HG02763 (cell line): ENCODE measurements at regions not wholly inside any gene's neighbourhood (a gene's known extent, or its start where the extent isn't known, plus 50 kb on each side); places are given as distances from the start of the nearest gene placed in this dataset.
"Not testable (repeated sequence)": the region's sequence is repeated elsewhere in the genome, so short reads cannot be mapped to it uniquely, and the experiment has no call there.

Experiments
- ATAC-seq: cut with Tn5 transposase; IDR thresholded peaks from one replicate; pipeline ENCODE4 v1.9.1; 2021; ENCODE audit warnings: mild to moderate bottlenecking, moderate library complexity; ENCODE audit not compliant: unreplicated experiment

- ATAC-seq: no peak
Measured at GRCh38 chr12:75766263-75767160, 255.1 kb upstream of the KRR1 start.

DNA sequence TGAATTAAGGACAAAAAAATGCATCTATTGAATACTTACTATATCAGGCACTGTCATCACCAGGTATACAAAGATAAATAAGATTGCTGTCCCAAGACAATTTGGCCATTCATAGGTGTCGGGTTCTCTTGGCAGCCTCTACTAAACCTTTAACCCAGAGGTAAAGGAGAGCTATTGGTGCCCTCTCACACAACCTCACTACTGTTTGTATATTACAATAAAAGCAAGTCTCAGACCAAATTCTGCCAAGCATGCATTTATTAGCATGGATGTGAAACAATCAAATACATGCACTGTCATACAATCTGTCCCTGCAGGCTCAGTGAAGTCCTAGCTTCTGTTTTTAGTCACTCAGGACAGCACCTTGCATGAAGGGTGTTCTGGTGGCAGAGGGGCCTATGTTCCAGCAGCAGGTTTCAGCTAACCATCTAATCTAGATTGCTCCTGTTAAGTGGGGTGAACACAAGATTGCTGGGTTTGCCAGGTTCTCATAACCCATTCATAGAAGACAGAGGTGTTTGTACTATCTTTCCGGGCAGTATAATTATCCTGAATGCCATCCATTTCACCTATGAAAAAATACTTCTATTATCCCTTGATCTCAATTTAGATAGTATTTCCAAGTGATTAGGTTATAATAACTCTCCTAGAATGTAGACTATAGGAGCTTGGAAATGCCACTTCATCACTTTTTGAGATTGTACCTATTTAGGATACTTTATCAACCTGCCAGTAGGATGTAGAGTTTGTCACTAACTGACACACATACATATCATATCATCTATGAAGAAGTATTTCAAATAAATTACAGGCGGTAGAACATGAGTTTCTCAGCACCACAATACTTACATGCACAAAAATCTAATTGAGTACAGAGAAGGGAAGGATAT, 254.0 kb upstream of the KRR1 start:
- no peak for ATAC-seq

DNA sequence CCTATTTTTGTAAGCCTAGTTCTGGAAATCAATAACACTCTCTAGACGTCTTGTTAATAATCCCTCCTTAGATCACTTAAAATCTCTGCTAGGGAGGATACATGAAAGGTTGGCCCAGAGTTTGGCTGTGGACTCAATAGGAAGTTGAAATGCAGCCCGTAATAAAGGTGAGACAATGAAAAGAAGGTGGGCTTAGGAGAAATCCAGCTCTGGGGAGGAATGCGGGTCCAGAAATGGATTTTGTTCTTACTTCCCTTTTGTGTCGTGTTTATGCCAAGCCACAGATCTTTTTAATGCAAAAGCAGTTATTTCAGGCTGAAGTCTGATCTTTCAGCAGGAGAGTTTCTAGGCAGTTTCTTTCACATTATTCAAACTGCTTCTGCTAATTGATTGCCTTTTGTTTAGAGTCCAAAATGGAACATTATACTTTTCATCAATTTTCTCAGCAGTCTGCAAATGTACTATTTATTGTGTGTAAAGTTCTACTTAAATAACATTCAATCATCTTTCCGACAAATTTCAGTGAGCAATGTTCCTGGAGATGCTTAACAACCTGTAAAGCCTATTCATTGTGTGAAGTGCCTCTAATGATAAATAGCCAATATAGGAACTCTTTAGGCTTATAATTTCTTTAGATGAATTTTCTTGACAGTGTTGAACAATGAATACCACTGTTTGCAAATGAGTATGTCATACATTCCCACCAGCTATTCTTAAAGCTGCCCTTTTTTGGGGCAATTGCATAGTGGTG, 252.9 kb upstream of the KRR1 start:
- ATAC-seq: no peak

GRCh38 chr12:75760573-75761294, 249.3 kb upstream of the KRR1 start:
- no peak for ATAC-seq

- ATAC-seq: no peak
Measured at GRCh38 chr12:75759842-75760572, 248.6 kb upstream of the KRR1 start.

DNA sequence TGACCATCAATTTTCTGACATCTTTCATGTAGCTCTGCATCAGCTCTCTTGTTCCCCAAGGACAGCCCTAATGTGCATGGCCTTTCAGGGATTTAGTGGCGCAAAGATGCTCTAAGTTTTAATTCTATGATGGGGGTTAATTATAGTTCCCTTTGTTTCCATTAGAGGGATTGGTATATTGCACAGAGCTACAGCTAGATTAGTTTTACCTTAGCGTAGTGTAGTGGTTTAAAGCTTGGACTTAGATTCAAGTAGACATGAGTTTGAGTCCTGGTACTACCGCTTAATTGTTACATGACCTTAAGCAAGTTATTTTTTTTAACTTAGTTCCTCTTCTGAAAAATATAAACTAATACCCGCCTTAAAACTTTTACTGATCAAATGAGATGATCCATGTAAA, 247.8 kb upstream of the KRR1 start:
- ATAC-seq: no peak

DNA sequence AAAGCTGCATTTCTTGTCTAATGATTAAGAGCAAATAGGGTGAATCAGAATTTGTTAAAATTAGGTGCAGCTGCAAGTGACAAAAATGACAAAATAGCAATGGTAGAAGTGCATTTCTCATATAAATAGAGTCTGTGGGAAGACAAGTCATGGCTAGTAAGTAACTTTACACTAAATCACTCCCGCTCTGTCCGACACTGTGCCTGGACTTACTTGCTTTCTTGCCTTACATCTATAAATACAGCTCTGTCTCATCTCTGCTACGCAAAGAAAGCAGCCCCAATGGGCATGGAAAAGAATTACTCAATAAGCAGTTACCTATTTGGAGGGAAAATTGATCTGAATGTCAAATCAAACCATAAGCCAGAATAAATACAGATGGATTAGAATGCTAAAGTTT, 245.4 kb upstream of the KRR1 start:
- ATAC-seq: no peak

GRCh38 chr12:75756111-75756510, 244.7 kb upstream of the KRR1 start:
- ATAC-seq: no peak

DNA sequence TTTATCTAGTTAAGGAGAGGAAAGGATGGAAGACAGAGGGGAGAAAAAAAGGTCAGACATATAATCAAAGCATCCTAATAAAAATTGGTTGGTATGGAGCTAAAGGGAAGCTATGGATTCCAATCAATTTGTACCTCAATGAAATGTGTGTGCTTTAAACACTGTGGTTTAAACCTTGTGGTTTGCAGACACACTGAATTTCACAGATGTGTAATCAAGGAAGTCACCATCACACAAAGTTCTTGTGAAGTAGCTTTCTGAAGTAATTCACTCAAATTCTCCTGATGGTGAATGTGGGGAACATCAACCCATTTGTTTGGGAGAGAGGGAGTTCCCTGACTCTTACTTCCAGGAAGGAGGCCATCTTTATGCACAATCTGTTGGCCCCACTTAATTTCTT, 243.3 kb upstream of the KRR1 start:
- ATAC-seq: no peak

- no peak for ATAC-seq
Measured at GRCh38 chr12:75754141-75754540, 242.7 kb upstream of the KRR1 start.

- no peak for ATAC-seq
Measured at GRCh38 chr12:75751769-75752471, 240.5 kb upstream of the KRR1 start.

DNA sequence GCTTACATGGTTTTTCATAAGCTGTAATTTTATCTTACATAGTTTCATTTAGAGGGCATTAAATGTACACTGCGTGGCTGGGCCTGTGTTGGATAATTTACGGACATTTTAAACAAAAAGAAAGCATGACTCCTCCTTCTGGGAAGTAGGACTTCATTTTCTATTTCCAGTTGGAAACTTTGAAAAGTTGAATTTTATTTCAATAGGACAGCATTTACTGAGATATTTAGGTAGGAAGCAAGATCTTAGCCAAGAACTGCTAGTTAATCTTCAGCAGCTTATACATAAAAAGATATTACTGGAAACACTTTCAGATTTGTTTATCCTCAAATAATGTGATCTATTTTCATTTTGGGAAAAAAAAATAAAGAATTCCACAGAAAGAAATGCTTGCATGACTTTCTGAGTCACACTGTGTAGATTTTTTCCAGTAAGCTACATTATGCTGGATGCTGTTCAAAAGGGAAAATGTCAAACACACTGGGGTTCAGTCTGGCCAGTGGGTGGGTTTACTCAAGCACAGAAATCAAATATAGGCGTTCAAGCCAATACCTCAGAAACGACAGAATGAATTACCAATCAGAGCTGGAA, 239.4 kb upstream of the KRR1 start:
- ATAC-seq: no peak

- not testable (repeated sequence) for ATAC-seq
Measured at GRCh38 chr12:75748990-75749389, 237.6 kb upstream of the KRR1 start.

- ATAC-seq: no peak
Measured at GRCh38 chr12:75748136-75748535, 236.7 kb upstream of the KRR1 start.

DNA sequence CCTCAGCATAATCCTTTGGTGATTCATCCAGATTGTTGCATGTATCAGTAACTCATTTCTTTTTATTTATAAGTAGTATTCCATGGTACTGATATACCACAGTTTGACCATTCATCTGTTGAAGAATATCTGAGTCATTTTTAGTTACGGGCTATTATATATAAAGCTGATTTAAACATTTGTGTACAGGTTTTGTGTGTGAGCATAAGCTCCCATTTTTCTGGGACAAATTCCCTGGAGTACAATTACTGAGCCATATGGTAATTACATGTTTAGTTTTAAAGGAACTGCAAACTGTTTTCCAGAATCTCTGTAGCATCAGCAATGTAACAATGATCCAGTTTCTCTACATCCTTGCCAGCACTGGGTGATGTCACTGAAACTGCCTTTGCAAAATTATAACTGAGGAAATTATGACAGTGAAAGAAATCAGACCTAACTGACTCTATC, 236.2 kb upstream of the KRR1 start:
- ATAC-seq: no peak

DNA sequence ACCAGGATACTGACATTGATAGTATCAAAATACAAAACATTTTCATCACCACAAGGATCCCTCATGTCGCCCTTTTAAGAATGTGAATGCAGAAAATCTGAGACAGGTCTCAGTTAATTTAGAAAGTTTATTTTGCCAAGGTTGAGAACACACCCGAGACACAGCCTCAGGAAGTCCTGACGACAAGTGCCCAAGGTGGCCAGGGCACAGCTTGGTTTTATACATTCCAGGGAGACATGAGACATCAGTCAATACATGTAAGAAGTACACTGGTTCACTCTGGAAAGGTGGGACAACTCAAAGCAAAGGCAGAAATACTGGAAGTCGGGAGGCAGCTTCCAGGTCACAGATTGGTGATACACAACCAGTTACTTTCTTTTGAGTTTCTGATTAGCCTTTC, 235.2 kb upstream of the KRR1 start:
- no peak for ATAC-seq

DNA sequence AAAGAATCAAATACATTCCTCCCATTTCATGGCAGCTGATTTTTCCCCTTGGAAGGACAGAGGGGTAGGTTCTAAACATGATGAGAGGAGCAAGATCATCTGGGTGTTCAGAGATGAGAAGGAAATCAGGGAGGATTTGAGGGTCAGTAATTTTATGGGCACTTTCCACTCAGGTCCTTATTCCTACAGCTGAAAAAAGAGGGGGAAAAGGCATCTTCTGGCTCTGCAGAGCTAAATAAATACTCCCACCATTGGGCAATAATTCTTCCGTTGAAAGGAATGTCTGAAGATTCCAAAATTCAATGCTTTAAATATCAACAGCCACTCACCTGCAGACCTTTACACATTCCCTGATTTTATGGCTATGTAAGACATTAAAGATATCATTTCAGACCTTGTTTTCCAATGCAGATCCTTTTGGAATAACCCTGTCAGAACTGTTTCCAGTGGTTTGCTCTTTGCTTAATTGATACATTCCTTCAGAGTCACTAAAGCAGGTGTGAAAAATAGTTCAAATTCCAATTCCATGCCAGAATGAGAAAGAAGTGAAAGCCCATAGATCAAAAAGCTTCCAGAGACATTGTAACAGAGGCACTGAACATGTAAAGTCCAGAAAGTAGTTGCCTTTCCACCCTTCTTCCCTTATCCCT, 233.3 kb upstream of the KRR1 start:
- no peak for ATAC-seq

DNA sequence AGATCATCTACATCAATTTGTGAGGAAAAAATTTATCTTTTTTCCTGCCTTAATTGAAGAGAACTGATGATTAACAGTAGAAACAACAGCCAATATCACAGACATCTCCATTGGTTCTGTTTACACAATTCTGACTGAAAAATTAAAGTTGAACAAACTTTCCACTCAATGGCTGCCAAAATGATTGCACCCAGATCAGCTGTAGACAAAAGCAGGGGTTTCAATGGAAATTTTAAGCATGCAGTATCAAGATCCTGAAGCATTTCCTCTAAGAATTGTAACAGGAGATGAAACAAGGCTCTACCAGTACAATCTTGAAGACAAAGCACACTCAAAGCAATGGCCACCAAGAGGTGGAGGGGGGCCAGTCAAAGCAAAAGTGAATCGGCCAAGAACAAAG, 231.6 kb upstream of the KRR1 start:
- ATAC-seq: no peak
